CD14-positive monocyte (primary cell): ENCODE measurements at regions not wholly inside any gene's neighbourhood (a gene's known extent, or its start where the extent isn't known, plus 50 kb on each side); places are given as distances from the start of the nearest gene placed in this dataset.

ENCODE experiments used
- DNase-seq, 3 donors: peaks; one replicate each; pipeline ENCODE4 v3.0.0-alpha.2; 2011 to 2022
- H2AFZ ChIP-seq: 2 replicates; pipeline ENCODE4 v1.6.0; 2012; ENCODE audit warnings: mild to moderate bottlenecking, low read depth, low read length, inconsistent platforms; ENCODE audit not compliant: insufficient read depth, poor library complexity, severe bottlenecking
- H3K27ac ChIP-seq, 2 donors: 1 replicate in 1 of 2; 2 replicates in 1 of 2; pipeline ENCODE4 v1.5.1; 2012 to 2013; ENCODE audit warnings: low read length in 2 of 2, control low read depth in 1 of 2, inconsistent platforms in 1 of 2, low read depth in 1 of 2, mild to moderate bottlenecking in 1 of 2
- H3K27me3 ChIP-seq, 2 donors: one replicate each; pipeline versions ENCODE4 v1.6.0 to v1.6.1; 2011 to 2013; ENCODE audit warnings: low read length in 2 of 2; ENCODE audit not compliant: control insufficient read depth in 2 of 2, insufficient read depth in 2 of 2
- H3K36me3 ChIP-seq, 2 donors: replicated peaks in 1 of 2; 1 replicate in 1 of 2; 2 replicates in 1 of 2; pipeline versions ENCODE4 v1.5.1 to v1.6.1; 2012 to 2013; ENCODE audit warnings: low read length in 2 of 2, control low read depth in 1 of 2, inconsistent platforms in 1 of 2, mild to moderate bottlenecking in 1 of 2; ENCODE audit not compliant: insufficient read depth in 2 of 2, control insufficient read depth in 1 of 2
- H3K4me1 ChIP-seq, 2 donors: 1 replicate in 1 of 2; 2 replicates in 1 of 2; pipeline versions ENCODE4 v1.5.1 to v1.6.1; 2012 to 2013; ENCODE audit warnings: low read length in 2 of 2, control low read depth in 1 of 2, inconsistent platforms in 1 of 2, mild to moderate bottlenecking in 1 of 2, moderate library complexity in 1 of 2; ENCODE audit not compliant: insufficient read depth in 2 of 2, control insufficient read depth in 1 of 2
- H3K4me2 ChIP-seq: replicated peaks from 2 replicates; pipeline ENCODE3; 2012; ENCODE audit warnings: low read length, moderate library complexity, mild to moderate bottlenecking; ENCODE audit not compliant: poor library complexity, severe bottlenecking; ENCODE audit errors: extremely low read depth
- H3K4me3 ChIP-seq, 3 experiments: fragments of 200-600 bp in 1 of 3; sonication (generic) in 1 of 3; replicated peaks in 1 of 3; 1 replicate in 2 of 3; 2 replicates in 1 of 3; pipeline ENCODE4 v1.5.1; 2011 to 2013; ENCODE audit warnings: low read length in 3 of 3, mild to moderate bottlenecking in 3 of 3, control low read depth in 2 of 3, low read depth in 2 of 3, inconsistent platforms in 1 of 3, moderate library complexity in 1 of 3
- H3K79me2 ChIP-seq: 2 replicates; pipeline ENCODE4 v1.6.0; 2012; ENCODE audit warnings: mild to moderate bottlenecking, control low read depth, inconsistent platforms, low read length, moderate library complexity; ENCODE audit not compliant: insufficient read depth
- H3K9ac ChIP-seq: 2 replicates; pipeline ENCODE4 v1.6.0; 2017; ENCODE audit warnings: low read length, mild to moderate bottlenecking; ENCODE audit not compliant: insufficient read depth, poor library complexity, severe bottlenecking
- H3K9me3 ChIP-seq, 2 donors: replicated peaks in 1 of 2; 1 replicate in 1 of 2; 2 replicates in 1 of 2; pipeline versions ENCODE4 v1.5.1 to v1.6.1; 2012 to 2013; ENCODE audit warnings: low read length in 2 of 2, control low read depth in 1 of 2; ENCODE audit not compliant: control insufficient read depth in 1 of 2, insufficient read depth in 1 of 2
- H4K20me1 ChIP-seq: 2 replicates; pipeline ENCODE4 v1.6.0; 2012; ENCODE audit warnings: mild to moderate bottlenecking, low read length, control low read depth, moderate library complexity; ENCODE audit not compliant: insufficient read depth
- H3K27ac Mint-ChIP-seq, 7 donors: one replicate each; pipeline ENCODE4 v1.8.0; 2020; ENCODE audit warnings: mild to moderate bottlenecking in 7 of 7, mixed read lengths in 7 of 7, moderate library complexity in 6 of 7, inconsistent platforms in 2 of 7
- H3K27me3 Mint-ChIP-seq, 3 donors: one replicate each; pipeline ENCODE4 v1.8.0; 2021 to 2022; ENCODE audit warnings: low read depth in 3 of 3, mild to moderate bottlenecking in 3 of 3, mixed read lengths in 3 of 3, moderate library complexity in 3 of 3, inconsistent platforms in 1 of 3
- H3K36me3 Mint-ChIP-seq, 2 donors: one replicate each; pipeline ENCODE4 v1.8.0; 2020; ENCODE audit warnings: mixed read lengths in 2 of 2, inconsistent platforms in 1 of 2, mild to moderate bottlenecking in 1 of 2
- H3K4me1 Mint-ChIP-seq: one replicate; pipeline ENCODE4 v1.8.0; 2020; ENCODE audit warnings: mild to moderate bottlenecking, mixed read lengths
- H3K4me3 Mint-ChIP-seq, 2 donors: one replicate each; pipeline ENCODE4 v1.8.0; 2020; ENCODE audit warnings: mild to moderate bottlenecking in 2 of 2, mixed read lengths in 2 of 2, moderate library complexity in 1 of 2
- H3K9me3 Mint-ChIP-seq, 7 donors: one replicate each; pipeline ENCODE4 v1.8.0; 2020 to 2022; ENCODE audit warnings: mixed read lengths in 7 of 7, mild to moderate bottlenecking in 6 of 7, moderate library complexity in 6 of 7, inconsistent platforms in 2 of 7
- CTCF ChIP-seq: fragments of 200-600 bp; IDR thresholded peaks from one replicate; pipeline ENCODE4 v1.8.0; 2022; ENCODE audit warnings: antibody characterized with exemption, mild to moderate bottlenecking
- WGBS: methylation state at CpG from one replicate; pipeline ENCODE4 v1.1.5; 2013; ENCODE audit warnings: missing lambda C conversion rate; ENCODE audit not compliant: insufficient coverage; 5-methylcytosine and 5-hydroxymethylcytosine counted together
- intact Hi-C, 2 donors: fragments of 100-400 bp; cut with micrococcal nuclease; formaldehyde crosslinking; loops; one replicate each; pipeline versions ENCODE4 v1.15.0 to v1.15.1; 2023

GRCh38 chr12:90337018-90337417 lies 618.0 kb downstream of the CCER1 start:
- intact Hi-C loops = no loop called here
- H3K27ac Mint-ChIP-seq = no peak overlapping the region

GRCh38 chr12:90335566-90335965 lies 619.4 kb downstream of the CCER1 start:
- no peaks in the 10 kb centered on the region for H3K79me2 ChIP-seq
- no peaks in the 10 kb centered on the region for H4K20me1 ChIP-seq
- H3K9me3 ChIP-seq = no peaks in the 10 kb centered on the region
- peak; percentile 3 to 37 (median 21) for DNase-seq
- peaks cover under 1 to 41% of the 10 kb centered on the region in 2 donors for H3K27me3 ChIP-seq
- no peak overlapping the region for H3K27ac ChIP-seq
- H3K4me3 ChIP-seq = no peak overlapping the region
- H3K4me1 ChIP-seq = peaks cover 7 to 12% of the 10 kb centered on the region in 2 donors
- H3K36me3 Mint-ChIP-seq = no peaks in the 10 kb centered on the region
- no peak overlapping the region for H3K9ac ChIP-seq
- no CpG with 5 or more reads among the region's 1 CpG for WGBS
- peaks cover 6 to 15% (median 7%) of the 10 kb centered on the region in 3 donors for H3K27me3 Mint-ChIP-seq
- peaks cover 13% of the 10 kb centered on the region for H3K4me1 Mint-ChIP-seq
- no peaks in the 10 kb centered on the region for H3K36me3 ChIP-seq
- H3K27ac Mint-ChIP-seq = no peak overlapping the region
- no peak overlapping the region for H3K4me2 ChIP-seq
- no peak overlapping the region for H2AFZ ChIP-seq
- H3K4me3 Mint-ChIP-seq = no peak overlapping the region
- TF ChIP-seq CTCF = no peak
- intact Hi-C loops = no loop called here
- peaks cover 0 to 4% (median 0%) of the 10 kb centered on the region in 7 donors for H3K9me3 Mint-ChIP-seq

More at GRCh38 chr12:90337018-90337417, 618.0 kb downstream of the CCER1 start:
- Histone ChIP-seq H3K9ac (no peak overlapping the region), H3K79me2 (no peaks in the 10 kb centered on the region), H3K4me2 (no peak overlapping the region), H3K36me3 (no peaks in the 10 kb centered on the region), H3K4me3 (no peak overlapping the region), H2AFZ (no peak overlapping the region), H3K27me3 (peaks cover 5 to 44% of the 10 kb centered on the region in 2 donors), H4K20me1 (no peaks in the 10 kb centered on the region), H3K4me1 (peaks cover 7 to 12% of the 10 kb centered on the region in 2 donors), H3K9me3 (peaks cover 0 to 2% of the 10 kb centered on the region in 2 donors), H3K27ac (no peak overlapping the region)
- no peak for DNase-seq
- peaks cover 0 to 4% (median 0%) of the 10 kb centered on the region in 7 donors for H3K9me3 Mint-ChIP-seq
- H3K36me3 Mint-ChIP-seq = no peaks in the 10 kb centered on the region
- H3K27me3 Mint-ChIP-seq = peaks cover 6 to 15% (median 7%) of the 10 kb centered on the region in 3 donors
- no peak for TF ChIP-seq CTCF
- peak overlapping the region in 1 of 2 donors; percentile 36 for H3K4me3 Mint-ChIP-seq
- peaks cover 13% of the 10 kb centered on the region for H3K4me1 Mint-ChIP-seq
